HG02943 (cell line): ENCODE measurements at regions not wholly inside any gene's neighbourhood (a gene's known extent, or its start where the extent isn't known, plus 50 kb on each side); places are given as distances from the start of the nearest gene placed in this dataset.
"Not testable (repeated sequence)": the region's sequence is repeated elsewhere in the genome, so short reads cannot be mapped to it uniquely, and the experiment has no call there.

ENCODE experiments used
- ATAC-seq: cut with Tn5 transposase; IDR thresholded peaks from one replicate; pipeline ENCODE4 v1.9.1; 2021; ENCODE audit warnings: mild to moderate bottlenecking, low read depth, moderate library complexity; ENCODE audit not compliant: unreplicated experiment

DNA sequence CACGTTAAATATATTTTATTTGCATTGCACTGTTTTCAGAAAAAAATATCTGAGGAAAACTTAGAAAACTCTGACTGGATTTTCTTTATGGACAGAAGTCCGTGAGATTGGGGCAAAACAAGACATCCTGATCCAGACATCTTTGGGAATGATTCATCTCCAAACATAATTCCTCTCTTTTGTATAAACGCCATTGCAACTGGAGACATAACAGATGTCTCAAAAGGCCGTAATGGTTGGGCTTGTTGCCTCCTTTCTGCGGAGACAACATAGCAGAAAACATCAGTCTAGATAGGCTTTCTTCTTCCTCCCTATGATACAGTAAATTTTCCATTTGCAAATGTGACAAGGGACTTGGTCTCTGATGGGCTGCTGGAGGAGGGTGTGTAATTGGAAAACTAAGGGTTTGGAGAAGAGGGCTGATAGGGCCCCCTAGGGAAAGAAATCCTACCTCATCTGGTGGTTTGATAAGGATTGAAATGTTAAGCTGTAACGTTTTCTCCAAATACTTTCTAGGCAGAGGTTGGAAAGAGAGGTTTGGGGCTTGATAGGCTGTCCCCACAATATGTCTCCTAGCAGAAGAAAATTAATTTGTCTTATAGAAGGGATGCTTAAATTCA is 631.5 kb upstream of the ST8SIA4 start:
- no peak for ATAC-seq

DNA sequence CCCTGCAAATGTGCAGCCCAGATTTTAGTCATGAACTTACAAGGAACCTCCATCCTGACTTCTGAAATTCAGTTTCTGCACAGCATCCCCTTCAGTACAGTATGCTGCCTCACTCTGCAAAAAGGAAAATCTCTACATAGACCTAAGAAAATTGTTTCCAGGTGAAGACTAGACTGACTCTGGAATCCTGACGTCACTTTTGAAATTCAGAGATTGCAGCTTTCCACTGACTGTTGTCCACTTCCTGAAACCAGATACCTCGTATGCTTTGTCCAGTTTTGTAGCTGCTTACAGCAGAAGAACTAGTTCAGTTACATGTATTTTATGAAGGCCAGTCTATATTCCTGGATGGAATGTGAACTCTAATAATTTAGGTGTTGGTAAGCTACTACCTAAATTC is 629.3 kb upstream of the ST8SIA4 start:
- ATAC-seq: no peak

DNA sequence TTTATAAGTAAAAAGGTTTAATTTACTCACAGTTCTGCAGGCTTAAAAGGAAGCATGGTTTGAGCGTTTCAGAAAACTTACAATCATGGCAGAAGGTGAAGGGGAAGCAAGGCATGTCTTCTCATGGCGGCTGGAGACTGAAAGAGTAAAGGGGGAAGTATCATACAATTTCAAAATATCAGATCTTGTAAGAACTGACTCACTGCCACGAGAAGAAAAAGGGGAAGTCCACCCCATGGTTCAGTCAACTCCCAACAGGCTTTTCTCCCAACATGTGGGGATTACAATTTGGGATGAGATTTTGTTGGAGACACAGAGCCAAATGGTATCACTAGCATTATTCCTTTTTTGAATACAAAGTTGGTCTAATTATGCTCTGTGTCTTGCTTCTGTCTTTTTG is 627.9 kb upstream of the ST8SIA4 start:
- ATAC-seq: no peak

DNA sequence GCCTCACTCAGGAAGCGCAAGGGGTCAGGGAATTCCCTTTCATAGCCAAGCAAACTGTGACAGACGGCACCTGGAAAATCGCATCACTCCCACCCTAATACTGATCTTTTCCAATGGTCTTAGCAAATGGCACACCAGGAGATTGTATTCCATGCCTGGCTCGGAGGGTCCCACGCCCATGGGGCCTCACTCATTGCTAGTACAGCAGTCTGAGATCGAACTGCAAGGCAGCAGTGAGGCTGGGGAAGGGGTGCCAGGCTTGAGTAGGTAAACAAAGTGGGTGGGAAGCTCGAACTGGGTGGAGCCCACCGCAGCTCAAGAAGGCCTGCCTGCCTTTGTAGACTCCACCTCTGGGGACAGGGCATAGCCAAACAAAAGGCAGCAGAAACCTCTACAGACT is 626.0 kb upstream of the ST8SIA4 start:
- not testable (repeated sequence) for ATAC-seq

DNA sequence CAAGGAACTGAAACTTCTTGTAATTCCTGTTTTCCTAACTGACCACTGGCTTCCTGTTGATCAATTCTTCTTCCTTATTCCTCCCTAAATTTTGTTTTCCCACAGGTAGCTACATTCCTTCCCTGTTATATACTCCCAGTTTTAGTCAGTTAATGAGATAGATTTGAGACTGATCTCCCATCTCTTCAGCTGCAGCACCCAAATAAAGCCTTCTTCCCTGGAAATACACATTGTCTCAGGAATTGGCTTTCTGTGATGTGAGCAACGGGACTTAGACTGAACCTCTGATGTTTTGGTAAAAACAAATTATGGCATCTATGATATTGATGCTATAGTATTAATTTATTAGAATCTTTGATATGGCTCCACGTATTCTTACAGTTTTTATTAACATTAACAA is 617.3 kb upstream of the ST8SIA4 start:
- no peak for ATAC-seq

DNA sequence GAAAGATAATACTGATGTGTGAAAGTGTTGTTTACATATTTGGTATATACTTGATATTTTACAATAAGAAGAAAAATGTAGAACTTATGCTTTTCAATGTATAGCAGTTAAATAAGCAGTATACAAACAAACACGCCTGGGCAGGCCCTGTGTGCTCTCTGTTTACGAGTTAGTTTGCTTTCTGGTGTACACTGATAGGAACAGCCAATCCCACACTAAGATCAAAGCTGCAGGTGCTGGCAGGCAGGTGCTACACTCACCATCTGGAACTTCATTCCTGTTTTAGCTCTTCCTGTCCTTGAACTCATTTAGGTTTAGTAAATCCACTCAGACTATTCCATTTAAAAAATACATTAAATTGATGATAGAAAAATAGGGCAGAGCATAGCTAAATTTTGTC is 614.7 kb upstream of the ST8SIA4 start:
- no peak for ATAC-seq

- ATAC-seq: no peak
Observed at GRCh38 chr5:101515721-101516120, 612.6 kb upstream of the ST8SIA4 start.

DNA sequence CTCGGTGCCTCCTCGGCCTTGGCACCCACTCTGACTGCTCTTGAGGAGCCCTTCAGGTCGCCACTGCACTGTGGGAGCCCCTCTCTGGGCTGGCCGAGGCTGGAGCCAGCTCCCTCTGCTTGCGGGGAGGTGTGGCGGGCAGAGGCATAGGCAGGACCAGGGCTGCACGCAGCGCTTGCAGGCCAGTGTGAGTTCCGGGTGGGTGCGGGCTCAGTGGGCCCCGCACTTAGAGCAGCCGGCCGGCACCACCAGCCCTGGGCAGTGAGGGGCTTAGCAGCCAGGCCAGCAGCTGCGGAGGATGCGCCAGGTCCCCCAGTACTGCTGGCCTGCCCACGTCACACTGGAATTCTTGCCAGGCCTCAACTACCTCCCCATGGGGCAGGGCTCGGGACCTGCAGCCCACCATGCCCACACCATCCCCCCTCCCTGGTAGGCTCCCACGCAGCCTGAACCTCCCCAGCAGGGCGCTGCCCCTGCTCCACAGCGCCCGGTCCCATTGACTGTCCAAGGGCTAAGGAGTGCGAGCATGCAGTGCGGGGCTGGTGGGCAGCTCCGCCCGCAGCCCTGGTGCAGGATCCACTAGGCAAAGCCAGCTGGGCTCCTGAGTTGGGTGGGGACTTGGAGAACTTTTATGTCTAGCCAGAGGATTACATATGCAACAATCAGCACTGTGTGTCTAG is 602.9 kb upstream of the ST8SIA4 start:
- ATAC-seq: no peak

GRCh38 chr5:101482931-101483330 is 579.8 kb upstream of the ST8SIA4 start:
- ATAC-seq: no peak

DNA sequence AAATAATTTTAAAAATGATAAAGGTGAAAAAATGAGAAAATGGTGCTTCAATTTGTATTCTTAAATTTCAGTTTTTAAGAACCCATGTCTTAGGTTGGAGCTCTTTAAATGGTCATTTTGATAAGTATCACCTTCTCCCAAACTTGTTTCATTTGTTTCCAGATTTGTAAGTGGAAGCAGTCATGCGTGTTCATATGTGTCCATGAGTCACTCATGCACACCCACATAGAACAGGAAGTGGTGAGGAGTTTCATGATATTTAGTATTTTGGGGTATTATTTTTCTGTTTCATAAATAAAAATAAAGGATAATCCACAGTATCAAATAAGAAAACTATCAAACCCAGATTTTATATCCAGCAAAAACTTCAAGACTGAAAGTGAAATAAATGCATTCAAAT is 570.4 kb upstream of the ST8SIA4 start:
- ATAC-seq: no peak

- ATAC-seq: no peak
Observed at GRCh38 chr5:101461455-101461854, 558.4 kb upstream of the ST8SIA4 start.

- no peak for ATAC-seq
Observed at GRCh38 chr5:101458587-101458986, 555.5 kb upstream of the ST8SIA4 start.

- ATAC-seq: no peak
Observed at GRCh38 chr5:101455851-101456250, 552.8 kb upstream of the ST8SIA4 start.

- no peak for ATAC-seq
Observed at GRCh38 chr5:101455048-101455447, 552.0 kb upstream of the ST8SIA4 start.

GRCh38 chr5:101442281-101442680 is 539.2 kb upstream of the ST8SIA4 start:
- not testable (repeated sequence) for ATAC-seq

DNA sequence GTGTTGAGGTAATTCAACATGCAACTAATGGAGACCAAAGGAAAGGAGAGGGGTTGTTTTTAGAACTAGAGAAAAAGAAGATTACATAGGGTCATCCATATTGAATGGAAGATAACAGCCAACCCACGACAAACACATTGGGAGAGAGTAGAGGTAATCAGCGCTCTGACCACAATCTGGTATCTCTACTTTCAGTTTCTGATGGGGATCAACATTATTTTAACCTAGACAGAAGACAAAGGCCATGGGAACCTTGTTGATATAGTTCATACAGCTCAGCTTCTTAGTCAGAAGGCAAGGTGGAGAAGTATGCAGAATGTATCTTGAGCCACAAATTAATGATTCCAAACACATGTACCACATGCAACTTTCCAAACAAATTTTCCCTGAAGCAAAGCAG is 537.1 kb upstream of the ST8SIA4 start:
- ATAC-seq: no peak

GRCh38 chr5:101437351-101437750 is 534.3 kb upstream of the ST8SIA4 start:
- no peak for ATAC-seq

GRCh38 chr5:101435768-101436167 is 532.7 kb upstream of the ST8SIA4 start:
- ATAC-seq: no peak

GRCh38 chr5:101431201-101431600 is 528.1 kb upstream of the ST8SIA4 start:
- ATAC-seq: no peak

DNA sequence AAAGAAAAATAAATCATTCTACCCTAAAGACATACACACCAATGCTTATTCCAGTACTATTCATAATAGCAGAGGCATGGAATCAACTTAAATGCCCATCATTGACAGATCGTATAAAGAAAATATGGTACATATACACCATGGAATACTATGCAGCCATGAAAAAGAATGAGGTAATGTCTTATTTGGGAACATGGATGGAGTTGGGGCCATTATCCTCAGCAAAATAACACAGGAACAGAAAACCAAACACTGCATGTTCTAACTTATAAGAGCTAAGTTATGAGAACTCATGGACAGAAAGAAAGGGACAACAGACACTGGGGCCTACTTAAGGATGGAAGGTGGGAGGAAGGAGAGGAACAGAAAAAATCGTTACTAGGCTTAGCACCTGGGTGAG is 527.5 kb upstream of the ST8SIA4 start:
- ATAC-seq: no peak

GRCh38 chr5:101429241-101429640 is 526.2 kb upstream of the ST8SIA4 start:
- no peak for ATAC-seq

DNA sequence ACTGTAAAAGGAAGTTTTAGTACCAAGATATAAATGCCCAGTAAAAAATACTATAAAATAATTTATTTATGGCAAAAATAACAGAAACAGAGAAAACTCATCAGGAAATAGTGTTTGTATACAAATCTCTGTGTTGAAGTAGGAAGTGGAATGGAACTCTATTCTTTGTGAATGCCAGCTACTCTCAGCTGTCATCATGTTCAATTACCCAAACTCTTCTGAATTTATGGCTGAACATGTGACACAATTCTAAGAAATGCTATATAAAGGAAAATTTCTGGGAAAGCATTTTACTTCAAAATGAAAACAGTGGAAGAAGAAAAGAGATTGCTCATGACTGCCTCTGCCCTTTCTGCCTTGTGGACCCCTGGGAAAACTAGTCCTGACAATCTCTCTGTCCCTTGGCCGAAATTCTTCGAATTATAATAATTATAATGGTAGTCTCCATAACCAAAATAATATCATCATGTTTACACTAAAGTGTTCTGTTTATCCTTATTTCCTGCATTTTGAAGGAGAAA is 522.3 kb upstream of the ST8SIA4 start:
- no peak for ATAC-seq
